ENCODE measurements at regions not wholly inside any gene's neighbourhood (a gene's known extent, or its start where the extent isn't known, plus 50 kb on each side); places are given as distances from the start of the nearest gene placed in this dataset.
A peak's percentile ranks its signal among the peaks of the same experiment; 100 is the strongest.

DNA sequence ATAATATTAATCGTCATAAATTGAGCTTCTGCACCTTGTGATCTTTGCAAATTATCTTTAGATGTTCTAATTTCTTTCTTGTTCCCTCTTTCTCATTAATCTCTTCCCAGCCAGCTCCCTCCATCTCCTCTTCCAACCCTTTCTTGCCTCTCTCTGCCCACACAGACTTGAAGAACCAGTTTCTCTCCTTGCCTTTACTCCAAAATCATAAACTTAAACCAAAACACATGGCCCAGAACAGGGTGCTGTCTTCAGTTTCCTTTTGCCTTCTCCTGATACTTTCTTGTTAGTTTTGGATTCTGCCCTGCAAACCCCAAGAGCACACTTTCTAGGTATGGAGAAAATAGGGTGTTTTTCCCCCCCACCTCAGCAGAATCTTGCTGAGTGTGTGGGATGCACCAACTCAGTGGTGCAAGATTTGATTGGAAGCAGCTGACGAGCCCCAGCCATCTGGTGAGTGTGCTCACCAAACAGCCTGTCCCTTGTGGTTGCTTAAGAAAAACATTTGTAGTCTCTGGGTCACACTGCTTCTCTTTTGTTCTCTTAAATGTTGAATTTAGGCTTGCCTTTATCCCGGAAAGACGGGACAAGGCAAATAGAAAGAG lies 175.8 kb upstream of the MAF start:
- no peak for DNase-seq (ENCODE audit: low read depth in 3 of 3, low spot score in 2 of 3)

DNA sequence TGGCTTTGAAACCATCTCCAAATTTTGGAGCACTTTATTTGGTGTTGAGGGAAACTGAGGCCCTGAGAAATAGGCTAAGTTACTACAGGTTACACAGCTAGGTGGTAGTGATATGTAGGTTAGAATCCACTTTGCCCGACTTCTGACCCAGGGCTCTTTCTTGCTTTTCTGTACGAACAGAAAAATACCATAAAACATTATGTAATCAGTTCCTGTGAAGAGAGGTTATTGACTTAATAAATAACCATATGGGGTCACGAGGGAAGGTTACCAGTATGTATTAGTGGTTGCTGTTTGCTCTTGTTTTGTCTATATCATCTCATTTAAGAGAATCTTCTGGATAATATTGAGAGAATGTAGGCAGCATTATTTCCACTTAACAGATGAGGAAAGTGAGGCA lies 172.2 kb upstream of the MAF start:
- DNase-seq (ENCODE audit: low read depth in 3 of 3, low spot score in 2 of 3): no peak

DNA sequence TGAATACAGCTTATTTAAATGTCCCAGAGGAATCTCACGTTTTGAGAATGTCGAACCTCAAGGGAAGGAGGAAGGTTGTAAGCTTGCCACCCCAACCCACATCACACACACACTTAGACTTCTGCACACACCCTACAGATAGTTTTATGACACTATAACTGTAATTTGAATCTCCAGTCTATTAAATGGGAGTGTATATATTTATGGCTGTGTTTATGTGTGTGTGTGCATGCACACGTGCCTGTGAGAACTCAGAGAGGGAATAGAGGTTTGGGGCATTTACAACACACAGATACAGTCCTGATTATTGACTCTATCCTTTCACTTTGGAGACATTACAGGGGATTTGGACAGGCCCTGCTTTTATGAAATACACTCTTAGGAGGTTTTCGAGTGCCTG lies 171.5 kb upstream of the MAF start:
- DNase-seq (ENCODE audit: low read depth in 3 of 3, low spot score in 2 of 3): no peak

DNA sequence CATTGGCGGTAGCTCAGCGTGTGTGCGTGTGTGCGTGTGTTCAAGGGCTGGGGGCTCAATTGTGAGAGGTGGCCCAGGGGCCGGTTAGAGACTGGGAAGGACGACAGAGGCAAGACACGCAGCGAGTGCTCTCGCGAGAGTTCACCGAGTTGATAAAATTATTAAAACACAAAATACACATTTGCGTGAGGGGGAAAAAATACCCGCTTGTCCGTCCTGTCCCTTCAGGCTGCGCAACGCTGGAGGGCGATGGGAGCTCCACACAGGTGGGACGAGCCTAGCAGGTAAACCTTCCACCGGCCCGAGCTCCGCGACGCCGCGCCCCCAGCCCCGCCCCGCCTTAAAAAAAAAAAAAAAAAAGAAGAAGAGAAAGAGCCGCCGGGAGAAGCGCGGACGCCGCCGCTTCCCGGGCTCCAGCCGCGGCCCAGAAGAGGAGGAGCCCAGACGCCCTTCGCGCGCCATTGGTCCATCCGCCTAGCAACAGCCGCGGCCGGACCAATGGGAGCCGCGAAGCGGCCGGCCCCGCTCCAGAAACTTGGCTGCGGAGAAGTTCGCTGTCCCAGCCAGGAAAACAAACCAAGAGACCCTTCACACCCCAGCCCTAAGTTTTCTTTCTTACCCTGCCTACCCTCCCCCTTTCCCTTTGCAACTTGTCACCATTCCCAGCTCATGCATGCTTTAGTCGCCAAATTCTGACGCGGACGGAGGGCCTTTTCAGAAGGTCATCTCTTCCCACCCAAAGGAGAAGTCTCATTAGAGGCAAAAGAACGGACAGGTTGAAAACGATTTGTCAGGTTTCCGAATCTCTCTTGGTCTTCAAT lies 169.9 kb upstream of the MAF start:
- DNase-seq (ENCODE audit: low read depth in 3 of 3, low spot score in 2 of 3): peak; percentile 76 to 85 (median 78)

DNA sequence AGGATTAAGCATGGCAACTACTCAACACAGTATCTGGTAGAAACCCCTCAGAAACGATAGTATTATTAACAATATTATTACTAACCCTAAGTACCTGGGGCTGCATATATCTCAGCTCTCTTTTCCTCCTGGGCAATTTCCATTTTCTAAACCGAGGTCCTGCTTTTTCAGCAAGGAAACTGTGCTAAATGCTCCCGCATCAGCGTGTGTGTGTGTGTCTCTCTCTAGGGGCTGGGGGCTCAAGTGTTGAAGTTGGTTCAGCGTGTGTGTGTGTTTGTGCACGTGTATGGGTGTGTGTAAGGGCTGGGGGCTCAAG lies 169.3 kb upstream of the MAF start:
- DNase-seq (ENCODE audit: low read depth in 3 of 3, low spot score in 2 of 3): no peak

DNA sequence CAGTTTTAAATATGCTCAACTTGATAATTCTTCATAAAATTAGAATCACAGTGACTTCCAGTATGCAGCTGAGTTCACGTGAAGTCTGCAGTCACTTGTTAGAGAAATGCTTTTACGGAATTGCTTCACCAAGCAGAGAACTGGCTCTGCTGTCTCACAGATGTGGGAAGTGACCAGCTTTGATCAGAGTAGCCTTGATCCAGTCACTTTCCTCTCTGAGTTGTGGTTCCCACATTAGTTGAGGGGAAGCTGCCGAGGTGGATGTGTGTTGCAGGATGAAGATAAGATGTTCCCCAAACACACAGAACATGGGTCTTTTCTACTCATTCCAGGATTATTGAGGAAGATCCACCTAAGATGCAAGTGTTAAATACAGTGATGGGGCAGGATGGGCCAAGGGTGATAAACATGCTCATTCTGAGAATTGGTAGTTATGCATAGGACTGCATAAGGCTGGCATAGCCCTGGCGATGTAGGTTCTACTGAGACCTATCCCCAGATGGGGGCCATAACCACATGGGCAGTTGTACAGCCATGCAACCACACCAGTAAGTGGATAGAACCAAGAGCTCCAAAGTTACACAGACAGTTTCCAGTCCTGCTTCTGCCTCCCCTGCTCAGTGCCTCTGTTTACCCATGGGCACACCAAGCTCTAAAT lies 168.9 kb upstream of the MAF start:
- no peak for DNase-seq (ENCODE audit: low read depth in 3 of 3, low spot score in 2 of 3)

DNA sequence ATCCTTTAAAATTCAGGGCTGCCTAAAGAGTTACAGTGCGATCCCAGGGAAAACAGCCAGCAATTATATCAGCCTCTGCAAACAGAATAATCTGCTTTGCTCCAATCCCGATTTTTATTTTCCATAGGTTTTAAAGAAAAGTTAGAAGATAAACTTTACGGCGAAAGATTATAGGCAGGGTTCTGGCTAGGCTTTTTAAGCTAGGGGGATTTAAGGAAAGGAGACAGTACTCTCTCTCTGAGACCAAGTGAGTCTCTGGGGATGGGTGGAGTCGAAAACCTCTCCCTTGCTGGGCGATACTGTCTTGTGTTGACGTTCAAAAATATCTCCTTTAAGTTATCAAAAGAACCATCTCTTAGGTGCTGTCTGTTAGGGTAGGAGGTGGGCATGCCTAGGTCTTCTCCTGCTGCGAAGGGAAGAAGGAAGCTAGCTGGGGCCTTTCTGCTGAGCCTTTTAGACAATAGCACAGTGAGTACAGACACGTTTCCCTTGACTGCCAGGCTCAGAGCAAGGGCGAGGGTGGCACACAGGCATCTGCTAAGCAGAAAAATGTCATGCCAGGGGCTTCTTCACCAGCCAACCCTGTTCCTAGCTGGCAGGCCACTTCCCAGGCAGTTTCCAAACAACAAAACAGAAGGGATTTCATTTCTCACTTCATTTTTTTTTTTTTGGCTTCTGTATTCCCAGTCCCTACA lies 167.9 kb upstream of the MAF start:
- no peak for DNase-seq (ENCODE audit: low read depth in 3 of 3, low spot score in 2 of 3)

DNA sequence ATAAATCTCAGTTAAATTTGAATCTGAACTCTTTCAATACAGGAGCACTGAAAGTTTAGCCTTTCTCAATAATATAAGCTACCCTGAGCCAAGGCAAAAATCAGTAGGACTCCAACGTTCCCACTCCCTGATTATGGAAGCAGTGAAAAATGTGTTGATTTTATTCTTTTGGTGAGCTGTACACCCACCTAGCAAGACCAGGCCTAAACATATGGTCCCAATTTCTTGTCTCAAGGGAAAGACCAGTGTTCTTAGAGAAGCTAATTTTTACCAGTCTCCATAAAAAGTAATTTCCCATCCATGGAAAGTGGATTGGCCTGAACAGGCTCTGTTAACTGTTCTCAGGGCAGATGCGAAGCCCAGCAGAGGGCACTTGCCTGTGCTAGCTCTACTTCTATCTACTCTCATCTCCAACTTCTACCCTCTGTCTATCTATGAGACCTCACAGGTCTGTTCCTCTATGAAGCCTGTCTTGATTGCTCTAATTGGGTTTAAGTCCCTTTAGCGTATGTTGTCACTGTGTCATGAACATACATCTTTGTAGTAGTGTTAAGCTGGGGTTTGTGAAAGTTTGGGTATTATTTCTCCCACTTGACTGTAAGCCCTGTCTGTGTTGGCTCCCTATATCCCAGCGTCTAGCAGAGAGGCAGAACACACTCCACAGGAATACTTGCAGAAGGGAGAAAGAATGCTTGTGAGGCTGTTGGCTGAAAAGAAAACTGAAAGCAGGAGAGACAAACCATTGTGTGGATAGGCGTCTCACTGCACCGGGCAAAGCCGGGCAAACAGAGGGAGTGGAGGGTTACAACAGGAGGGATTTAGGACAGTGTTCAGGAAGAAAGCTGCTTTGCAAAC lies 167.1 kb upstream of the MAF start:
- no peak for DNase-seq (ENCODE audit: low read depth in 3 of 3, low spot score in 2 of 3)

DNA sequence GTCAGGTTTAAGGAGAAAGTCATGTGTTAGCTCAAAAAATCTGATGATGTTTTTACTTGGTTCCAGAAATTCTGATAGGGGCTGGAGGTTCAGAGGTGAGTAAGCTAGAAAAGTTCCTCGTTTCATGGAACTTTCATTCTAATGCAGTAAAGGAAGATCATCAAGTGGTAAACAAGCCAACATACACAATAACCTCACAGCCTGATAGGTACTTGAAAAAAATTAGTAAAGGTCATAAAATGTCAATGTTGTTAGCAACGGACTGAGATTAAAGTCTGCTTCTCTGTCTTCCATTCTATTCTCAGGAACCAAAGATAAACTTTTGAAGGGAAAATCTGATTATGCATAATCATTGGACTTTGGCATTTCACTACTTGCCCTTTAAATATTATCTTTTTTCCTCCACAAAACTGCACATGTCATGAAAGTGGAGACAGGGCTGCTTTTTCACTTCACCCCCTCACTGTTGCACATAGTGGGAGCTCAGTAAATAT lies 165.4 kb upstream of the MAF start:
- no peak for DNase-seq (ENCODE audit: low read depth in 3 of 3, low spot score in 2 of 3)

DNA sequence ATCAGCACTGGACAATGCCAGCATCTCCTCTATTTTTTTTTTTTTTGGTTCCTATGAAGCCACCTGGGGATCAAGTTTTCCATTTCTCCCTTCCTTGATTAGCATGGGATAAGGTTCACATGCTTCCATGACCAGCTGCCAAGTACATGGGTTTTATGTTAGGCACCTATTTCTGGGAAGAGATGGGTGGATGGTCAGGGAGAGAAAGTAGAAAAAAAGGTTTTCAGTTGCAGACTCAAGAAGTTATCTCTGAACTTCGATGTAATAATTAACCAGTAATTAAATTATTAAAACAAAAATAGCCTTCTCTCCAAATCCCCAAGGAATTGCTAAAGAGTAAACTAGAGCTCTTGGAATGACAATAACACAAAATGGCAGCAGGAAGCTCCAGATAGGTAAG lies 164.9 kb upstream of the MAF start:
- no peak for DNase-seq (ENCODE audit: low read depth in 3 of 3, low spot score in 2 of 3)

DNA sequence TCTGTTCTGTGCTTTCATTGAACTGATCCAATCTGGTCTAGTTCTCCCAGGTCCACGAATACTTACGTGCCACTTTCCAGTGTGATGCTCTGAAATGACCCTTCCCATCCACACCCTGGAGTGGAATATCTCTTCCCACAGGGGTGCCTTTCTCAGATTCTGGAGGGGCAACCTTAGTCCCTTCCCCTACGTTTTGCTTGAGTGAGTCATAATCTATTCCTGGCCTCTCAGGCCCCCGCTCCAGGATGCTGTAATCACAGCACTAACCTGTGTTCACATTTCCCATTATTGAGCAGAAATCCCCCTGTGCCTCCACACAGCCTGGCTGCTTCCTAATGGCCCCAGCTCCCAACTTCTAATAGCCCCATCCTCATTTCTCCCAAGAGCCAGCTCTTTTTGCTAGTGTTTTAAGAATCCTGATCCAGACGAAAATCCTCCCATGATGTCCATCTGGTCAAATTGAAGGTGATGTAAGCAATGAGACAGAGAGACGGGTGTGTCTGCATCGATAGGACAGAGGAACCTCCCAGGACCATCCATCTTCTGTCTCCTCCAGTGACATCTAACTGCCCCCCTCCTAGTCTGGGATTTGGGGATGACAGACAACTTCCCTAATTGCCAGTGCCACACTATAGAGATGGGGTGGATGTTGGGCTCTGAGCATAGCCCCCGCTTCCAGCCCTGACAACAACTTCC lies 164.0 kb upstream of the MAF start:
- no peak for DNase-seq (ENCODE audit: low read depth in 3 of 3, low spot score in 2 of 3)

DNA sequence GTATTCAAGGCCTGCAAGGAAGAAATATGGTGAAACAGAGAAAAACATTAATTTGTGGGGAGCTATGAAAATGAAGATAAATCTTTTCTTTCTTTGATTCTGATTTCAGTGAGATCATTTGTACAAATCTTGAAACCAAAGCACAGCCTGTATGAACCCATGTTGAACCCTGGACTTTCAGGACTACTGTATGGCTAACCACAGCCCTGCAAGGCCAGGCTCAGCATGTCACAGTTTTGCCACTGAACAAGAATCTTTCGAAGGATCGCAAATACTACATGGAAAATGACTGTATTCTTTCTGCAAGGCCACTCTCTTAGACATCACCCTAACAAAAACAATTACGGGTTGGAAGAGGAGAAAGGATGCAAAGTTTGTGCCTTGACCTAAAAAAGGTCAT lies 161.7 kb upstream of the MAF start:
- DNase-seq (ENCODE audit: low read depth in 3 of 3, low spot score in 2 of 3): no peak

DNA sequence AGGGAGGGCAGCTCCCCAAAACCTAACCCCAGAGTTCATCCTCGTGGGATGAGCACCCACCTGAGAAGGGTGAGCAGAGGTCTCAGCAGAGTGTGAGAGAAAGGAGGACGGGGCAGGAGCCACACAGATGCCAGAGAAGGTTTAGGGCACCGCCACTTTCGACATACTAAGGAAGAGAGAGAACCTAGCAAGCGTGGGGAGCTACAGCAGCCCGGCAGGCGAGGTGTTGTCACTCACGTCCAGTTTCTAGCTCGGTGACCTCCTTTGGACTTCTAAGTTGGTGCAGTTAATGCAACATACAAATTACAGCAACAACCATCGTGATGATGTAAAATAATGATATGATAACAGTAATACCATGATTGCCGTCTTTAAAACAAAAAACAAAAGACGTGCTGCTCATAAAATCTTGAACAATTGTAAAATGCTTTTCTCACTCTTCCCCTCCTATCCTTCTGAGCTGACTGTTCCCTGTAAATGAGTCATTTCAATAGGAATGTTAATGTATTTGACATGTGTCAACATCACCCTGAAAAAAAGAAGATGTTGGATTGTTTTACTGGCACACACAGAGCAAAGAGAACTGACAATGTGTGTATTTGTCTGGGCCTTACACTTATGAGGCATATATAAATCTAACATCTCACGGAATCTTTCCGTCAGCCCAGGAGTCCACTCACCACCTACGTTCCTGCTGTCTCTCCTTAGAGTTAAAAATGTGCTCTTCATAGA lies 158.2 kb upstream of the MAF start:
- DNase-seq (ENCODE audit: low read depth in 3 of 3, low spot score in 2 of 3): no peak

DNA sequence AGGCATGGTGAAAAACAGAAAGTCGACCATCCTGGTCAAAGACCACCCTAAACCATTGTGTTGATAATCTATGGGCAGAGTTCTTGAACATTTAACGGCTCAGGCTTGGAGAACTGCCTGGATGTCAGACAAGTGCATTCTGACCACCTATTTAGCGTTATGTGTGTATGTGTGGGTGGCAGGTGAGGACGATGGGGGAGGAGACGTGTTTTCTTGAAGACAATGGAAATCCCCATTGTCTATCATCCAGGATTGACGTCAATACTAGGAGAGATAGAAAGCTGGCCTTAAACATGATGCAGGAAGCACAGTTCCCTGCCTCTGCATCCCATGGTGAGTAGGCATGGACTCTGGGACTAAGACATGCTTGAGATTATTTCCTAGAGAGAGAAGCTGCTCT lies 157.4 kb upstream of the MAF start:
- no peak for DNase-seq (ENCODE audit: low read depth in 3 of 3, low spot score in 2 of 3)

DNA sequence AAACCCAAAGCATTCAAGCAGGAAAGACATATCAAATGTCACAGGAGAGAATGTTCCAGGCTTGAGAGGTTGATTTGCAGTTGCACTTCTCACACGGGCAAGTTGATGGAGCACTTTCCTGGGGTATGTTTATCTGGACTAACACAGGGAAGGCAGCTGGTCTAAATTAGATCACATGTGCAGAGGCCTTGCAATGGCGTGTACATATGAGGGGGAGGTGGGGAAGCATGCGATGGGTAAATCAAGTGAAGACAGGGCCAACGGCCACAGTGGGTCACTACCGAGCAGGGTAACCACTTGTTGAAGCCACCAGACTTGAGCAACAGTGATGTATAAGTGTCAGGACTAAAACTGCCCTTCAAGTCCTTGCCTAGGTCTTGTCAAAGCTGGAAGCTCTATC lies 156.6 kb upstream of the MAF start:
- DNase-seq (ENCODE audit: low read depth in 3 of 3, low spot score in 2 of 3): no peak

DNA sequence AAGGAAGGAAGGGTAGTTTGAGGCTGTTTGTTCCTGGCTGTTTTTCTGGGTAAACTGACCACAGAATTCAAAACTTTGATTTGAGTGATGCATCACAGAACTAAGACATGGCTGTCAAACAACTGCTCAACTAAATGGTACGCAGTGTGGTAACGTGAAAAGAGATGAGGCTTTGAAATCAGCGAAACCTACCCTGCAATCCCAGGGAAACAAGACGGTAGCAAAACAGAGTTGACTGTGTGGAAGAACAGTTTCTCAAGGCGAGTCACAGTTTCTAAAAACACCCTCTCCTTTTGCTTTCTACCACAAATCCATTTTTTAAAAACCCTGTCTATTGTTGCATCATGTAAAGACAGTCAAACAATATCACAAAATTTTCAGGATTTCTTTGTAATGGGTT lies 156.0 kb upstream of the MAF start:
- DNase-seq (ENCODE audit: low read depth in 3 of 3, low spot score in 2 of 3): no peak

DNA sequence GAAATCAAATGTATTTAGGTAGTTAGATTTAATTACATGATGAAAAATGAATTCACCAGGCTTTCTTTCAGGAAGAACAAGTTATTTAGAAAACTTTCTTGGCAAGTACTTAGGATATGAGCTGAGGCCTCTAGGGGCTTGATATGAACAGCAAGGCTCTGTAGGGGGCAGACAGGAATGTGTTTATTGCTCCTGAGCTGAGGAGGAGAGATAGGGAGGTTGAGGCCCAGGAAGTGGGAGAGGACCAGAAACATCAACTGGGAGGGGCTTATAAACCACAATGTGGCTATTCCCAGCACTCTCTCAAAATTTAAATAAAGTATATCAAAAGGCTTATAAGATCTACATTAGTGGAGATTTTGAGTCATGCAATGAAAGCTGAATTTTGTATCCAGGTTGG lies 154.0 kb upstream of the MAF start:
- no peak for DNase-seq (ENCODE audit: low read depth in 3 of 3, low spot score in 2 of 3)

DNA sequence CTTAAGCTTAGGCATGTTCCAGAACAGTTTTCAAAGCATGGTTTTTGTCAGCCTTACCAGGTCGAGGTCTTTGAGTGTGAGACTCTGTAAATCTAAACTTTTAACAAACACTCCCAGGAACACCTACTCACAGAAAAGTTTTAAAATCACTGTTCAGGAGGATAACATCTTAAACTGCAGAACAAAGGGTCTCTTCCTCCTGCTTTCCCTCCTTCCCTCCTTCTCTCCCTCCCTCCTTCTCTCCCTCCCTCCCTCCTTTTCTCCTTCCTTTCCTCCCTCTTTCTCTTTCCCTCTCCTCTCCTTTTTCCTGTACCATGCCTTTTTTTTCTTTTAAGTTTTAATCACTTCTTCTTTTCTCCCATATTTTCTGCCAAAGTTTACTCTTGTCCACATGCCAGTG lies 153.5 kb upstream of the MAF start:
- DNase-seq (ENCODE audit: low read depth in 3 of 3, low spot score in 2 of 3): no peak

DNA sequence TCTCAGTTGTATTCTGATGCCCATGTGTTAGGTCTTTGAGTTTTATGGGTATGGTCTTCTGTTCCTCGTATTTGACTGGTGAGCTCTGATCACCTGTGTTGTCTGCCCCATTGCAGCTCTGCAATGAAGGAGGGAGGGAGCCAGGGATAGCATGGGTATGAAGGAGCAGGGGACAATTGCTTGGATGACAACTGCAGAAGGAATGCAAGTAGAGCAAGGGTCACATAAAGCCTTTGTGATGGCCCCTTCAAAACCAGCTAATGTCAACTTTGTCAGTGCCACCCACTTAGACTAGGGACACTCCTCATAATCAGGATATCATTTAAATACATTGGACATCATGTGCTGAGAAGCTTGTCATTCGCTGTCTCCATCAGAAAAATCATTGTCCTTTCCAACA lies 152.7 kb upstream of the MAF start:
- DNase-seq (ENCODE audit: low read depth in 3 of 3, low spot score in 2 of 3): no peak

All from right renal cortex interstitium (tissue), 3 donors.